HEK293 (cell line): ENCODE measurements at regions not wholly inside any gene's neighbourhood (a gene's known extent, or its start where the extent isn't known, plus 50 kb on each side); places are given as distances from the start of the nearest gene placed in this dataset.

Source experiments
- EGR2 ChIP-seq: fragments of 450-650 bp; formaldehyde crosslinking; IDR thresholded peaks from 2 replicates; pipeline ENCODE4 v1.5.1; 2016; ENCODE audit warnings: low read depth, missing biosample characterization, missing genetic modification characterization
- GLI4 ChIP-seq: fragments of 450-650 bp; formaldehyde crosslinking; IDR thresholded peaks from 2 replicates; pipeline ENCODE4 v1.5.1; 2016; ENCODE audit warnings: missing biosample characterization, missing genetic modification characterization
- KLF1 ChIP-seq: fragments of 450-650 bp; formaldehyde crosslinking; IDR thresholded peaks from 2 replicates; pipeline ENCODE4 v1.5.1; 2016; ENCODE audit warnings: missing biosample characterization, missing genetic modification characterization
- OSR2 ChIP-seq: fragments of 450-650 bp; formaldehyde crosslinking; IDR thresholded peaks from 2 replicates; pipeline ENCODE4 v1.5.1; 2016; ENCODE audit warnings: missing biosample characterization, missing genetic modification characterization
- YY1 ChIP-seq: fragments of 450-650 bp; formaldehyde crosslinking; IDR thresholded peaks from 2 replicates; pipeline ENCODE4 v1.5.1; 2018; ENCODE audit warnings: missing biosample characterization, missing genetic modification characterization
- ZBTB21 ChIP-seq: fragments of 450-650 bp; formaldehyde crosslinking; IDR thresholded peaks from 2 replicates; pipeline ENCODE4 v1.5.1; 2017; ENCODE audit warnings: missing biosample characterization, missing genetic modification characterization
- ZNF10 ChIP-seq: fragments of 450-650 bp; formaldehyde crosslinking; IDR thresholded peaks from 2 replicates; pipeline ENCODE4 v1.5.1; 2017; ENCODE audit warnings: missing biosample characterization, missing genetic modification characterization
- ZNF155 ChIP-seq: fragments of 450-650 bp; formaldehyde crosslinking; IDR thresholded peaks from 2 replicates; pipeline ENCODE4 v1.5.1; 2016; ENCODE audit warnings: missing biosample characterization, missing genetic modification characterization
- ZNF670 ChIP-seq: fragments of 450-650 bp; formaldehyde crosslinking; IDR thresholded peaks from 2 replicates; pipeline ENCODE4 v1.5.1; 2016; ENCODE audit warnings: missing biosample characterization, missing genetic modification characterization, low read depth
- ZNF843 ChIP-seq: fragments of 450-650 bp; formaldehyde crosslinking; IDR thresholded peaks from 2 replicates; pipeline ENCODE4 v1.5.1; 2016; ENCODE audit warnings: missing biosample characterization, missing genetic modification characterization
- TF ChIP-seq, protein P1 (sequence below): fragments of 450-650 bp; formaldehyde crosslinking; IDR thresholded peaks from 2 replicates; pipeline ENCODE4 v1.5.1; 2016; ENCODE audit warnings: missing biosample characterization, missing genetic modification characterization
- TF ChIP-seq, protein P2 (sequence below): fragments of 450-650 bp; formaldehyde crosslinking; IDR thresholded peaks from 2 replicates; pipeline ENCODE4 v1.5.1; 2016; ENCODE audit warnings: missing biosample characterization, missing genetic modification characterization, low read depth
- TF ChIP-seq, protein P3 (sequence below): fragments of 450-650 bp; formaldehyde crosslinking; IDR thresholded peaks from 2 replicates; pipeline ENCODE4 v1.5.1; 2016; ENCODE audit warnings: missing biosample characterization, missing genetic modification characterization, low read depth
- TF ChIP-seq, protein P4 (sequence below): fragments of 450-650 bp; IDR thresholded peaks from 2 replicates; pipeline ENCODE4 v1.5.1; 2018; ENCODE audit warnings: missing biosample characterization, mild to moderate bottlenecking, missing genetic modification characterization

DNA sequence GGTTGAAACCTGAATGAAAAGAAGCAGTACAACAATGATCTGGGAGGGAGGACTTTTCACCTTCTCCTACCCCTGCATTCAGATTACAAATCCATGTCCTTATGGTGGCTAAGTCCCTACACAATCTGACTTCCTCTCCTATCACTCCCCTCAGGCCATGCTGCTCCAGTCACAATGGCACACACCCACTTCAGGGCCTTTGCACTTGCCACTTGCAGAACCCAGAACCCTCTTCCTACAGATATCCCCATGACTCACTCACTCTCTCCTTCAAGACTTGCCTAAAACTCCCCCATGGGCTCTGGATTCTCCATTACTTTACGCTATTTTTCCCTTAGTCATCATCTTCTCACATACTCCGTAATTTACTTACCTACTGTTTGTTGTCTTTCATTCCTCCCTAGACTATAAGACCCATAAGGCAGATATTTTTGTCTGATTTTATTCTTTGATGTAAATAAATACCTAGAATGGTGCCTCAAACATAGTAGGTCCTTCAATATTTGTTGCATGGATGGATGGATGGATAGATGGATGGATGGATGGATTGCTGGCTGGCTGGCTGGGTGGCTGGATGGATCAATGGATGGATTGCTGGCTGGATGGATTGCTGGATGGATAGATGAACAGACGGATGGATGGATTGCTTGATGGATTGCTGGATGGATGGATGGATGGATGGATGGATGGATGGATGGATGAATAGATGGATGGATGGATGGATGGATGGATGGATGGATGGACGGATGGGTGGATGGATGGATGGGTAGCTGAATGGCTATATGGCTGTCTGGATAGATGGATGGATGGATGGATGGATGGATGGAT is 94.7 kb upstream of the NAV2 start:
- TF ChIP-seq, protein P1, sequence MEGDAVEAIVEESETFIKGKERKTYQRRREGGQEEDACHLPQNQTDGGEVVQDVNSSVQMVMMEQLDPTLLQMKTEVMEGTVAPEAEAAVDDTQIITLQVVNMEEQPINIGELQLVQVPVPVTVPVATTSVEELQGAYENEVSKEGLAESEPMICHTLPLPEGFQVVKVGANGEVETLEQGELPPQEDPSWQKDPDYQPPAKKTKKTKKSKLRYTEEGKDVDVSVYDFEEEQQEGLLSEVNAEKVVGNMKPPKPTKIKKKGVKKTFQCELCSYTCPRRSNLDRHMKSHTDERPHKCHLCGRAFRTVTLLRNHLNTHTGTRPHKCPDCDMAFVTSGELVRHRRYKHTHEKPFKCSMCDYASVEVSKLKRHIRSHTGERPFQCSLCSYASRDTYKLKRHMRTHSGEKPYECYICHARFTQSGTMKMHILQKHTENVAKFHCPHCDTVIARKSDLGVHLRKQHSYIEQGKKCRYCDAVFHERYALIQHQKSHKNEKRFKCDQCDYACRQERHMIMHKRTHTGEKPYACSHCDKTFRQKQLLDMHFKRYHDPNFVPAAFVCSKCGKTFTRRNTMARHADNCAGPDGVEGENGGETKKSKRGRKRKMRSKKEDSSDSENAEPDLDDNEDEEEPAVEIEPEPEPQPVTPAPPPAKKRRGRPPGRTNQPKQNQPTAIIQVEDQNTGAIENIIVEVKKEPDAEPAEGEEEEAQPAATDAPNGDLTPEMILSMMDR (tag by site-specific recombination), result no peak
- TF ChIP-seq, protein P2, sequence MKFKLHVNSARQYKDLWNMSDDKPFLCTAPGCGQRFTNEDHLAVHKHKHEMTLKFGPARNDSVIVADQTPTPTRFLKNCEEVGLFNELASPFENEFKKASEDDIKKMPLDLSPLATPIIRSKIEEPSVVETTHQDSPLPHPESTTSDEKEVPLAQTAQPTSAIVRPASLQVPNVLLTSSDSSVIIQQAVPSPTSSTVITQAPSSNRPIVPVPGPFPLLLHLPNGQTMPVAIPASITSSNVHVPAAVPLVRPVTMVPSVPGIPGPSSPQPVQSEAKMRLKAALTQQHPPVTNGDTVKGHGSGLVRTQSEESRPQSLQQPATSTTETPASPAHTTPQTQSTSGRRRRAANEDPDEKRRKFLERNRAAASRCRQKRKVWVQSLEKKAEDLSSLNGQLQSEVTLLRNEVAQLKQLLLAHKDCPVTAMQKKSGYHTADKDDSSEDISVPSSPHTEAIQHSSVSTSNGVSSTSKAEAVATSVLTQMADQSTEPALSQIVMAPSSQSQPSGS (tag by site-specific recombination), result no peak
- no peak for TF ChIP-seq ZBTB21 (tag by site-specific recombination)
- TF ChIP-seq ZNF843 (tag by site-specific recombination), result no peak
- TF ChIP-seq ZNF670, result no peak
- no peak for TF ChIP-seq OSR2
- no peak for TF ChIP-seq ZNF155 (tag by site-specific recombination)
- no peak for TF ChIP-seq ZNF10 (tag by site-specific recombination)
- TF ChIP-seq GLI4, result no peak
- no peak for TF ChIP-seq KLF1 (tag by site-specific recombination)
- TF ChIP-seq YY1 (tag by site-specific recombination), result no peak
- TF ChIP-seq, protein P3, sequence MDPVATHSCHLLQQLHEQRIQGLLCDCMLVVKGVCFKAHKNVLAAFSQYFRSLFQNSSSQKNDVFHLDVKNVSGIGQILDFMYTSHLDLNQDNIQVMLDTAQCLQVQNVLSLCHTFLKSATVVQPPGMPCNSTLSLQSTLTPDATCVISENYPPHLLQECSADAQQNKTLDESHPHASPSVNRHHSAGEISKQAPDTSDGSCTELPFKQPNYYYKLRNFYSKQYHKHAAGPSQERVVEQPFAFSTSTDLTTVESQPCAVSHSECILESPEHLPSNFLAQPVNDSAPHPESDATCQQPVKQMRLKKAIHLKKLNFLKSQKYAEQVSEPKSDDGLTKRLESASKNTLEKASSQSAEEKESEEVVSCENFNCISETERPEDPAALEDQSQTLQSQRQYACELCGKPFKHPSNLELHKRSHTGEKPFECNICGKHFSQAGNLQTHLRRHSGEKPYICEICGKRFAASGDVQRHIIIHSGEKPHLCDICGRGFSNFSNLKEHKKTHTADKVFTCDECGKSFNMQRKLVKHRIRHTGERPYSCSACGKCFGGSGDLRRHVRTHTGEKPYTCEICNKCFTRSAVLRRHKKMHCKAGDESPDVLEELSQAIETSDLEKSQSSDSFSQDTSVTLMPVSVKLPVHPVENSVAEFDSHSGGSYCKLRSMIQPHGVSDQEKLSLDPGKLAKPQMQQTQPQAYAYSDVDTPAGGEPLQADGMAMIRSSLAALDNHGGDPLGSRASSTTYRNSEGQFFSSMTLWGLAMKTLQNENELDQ (tag by site-specific recombination), result no peak
- TF ChIP-seq EGR2 (tag by site-specific recombination), result no peak
- TF ChIP-seq, protein P4, sequence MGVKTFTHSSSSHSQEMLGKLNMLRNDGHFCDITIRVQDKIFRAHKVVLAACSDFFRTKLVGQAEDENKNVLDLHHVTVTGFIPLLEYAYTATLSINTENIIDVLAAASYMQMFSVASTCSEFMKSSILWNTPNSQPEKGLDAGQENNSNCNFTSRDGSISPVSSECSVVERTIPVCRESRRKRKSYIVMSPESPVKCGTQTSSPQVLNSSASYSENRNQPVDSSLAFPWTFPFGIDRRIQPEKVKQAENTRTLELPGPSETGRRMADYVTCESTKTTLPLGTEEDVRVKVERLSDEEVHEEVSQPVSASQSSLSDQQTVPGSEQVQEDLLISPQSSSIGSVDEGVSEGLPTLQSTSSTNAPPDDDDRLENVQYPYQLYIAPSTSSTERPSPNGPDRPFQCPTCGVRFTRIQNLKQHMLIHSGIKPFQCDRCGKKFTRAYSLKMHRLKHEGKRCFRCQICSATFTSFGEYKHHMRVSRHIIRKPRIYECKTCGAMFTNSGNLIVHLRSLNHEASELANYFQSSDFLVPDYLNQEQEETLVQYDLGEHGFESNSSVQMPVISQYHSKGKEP (tag by site-specific recombination), result no peak
